K562 (cell line): ENCODE measurements at regions not wholly inside any gene's neighbourhood (a gene's known extent, or its start where the extent isn't known, plus 50 kb on each side); places are given as distances from the start of the nearest gene placed in this dataset.

ENCODE experiments used
- ATAC-seq: fragments of 200-7000 bp; cut with Tn5 transposase; 3 replicates; pipeline ENCODE4 v1.9.1; 2020; ENCODE audit warnings: moderate library complexity
- BruUV-seq: library from RNA; stranded (reverse); fragments of 400-500 nt; replicated peaks from 2 replicates; lab custom pipeline; 2021; lab: Mats Ljungman, UMichigan
- CTCF ChIA-PET: fragments of 300-600 bp; formaldehyde crosslinking; extraction: SDS; loops from one replicate; lab custom pipeline; 2021; ENCODE audit warnings: low intra/inter-chr PET ratio; lab: Yijun Ruan, JAX
- POLR2A ChIA-PET: fragments of 300-600, 350-650 bp; sonication (Branson Sonifier 250); formaldehyde crosslinking; extraction: SDS; loops from one replicate; lab custom pipeline; 2021; ENCODE audit warnings: antibody characterized with exemption, inconsistent platforms; lab: Yijun Ruan, JAX
- DNase-seq, 4 experiments: peaks; one replicate each; pipeline versions ENCODE4 v3.0.0 to v3.0.0-alpha.2; 2011 to 2018; ENCODE audit warnings: low spot score in 3 of 4, mixed read lengths in 3 of 4; ENCODE audit errors: extremely low read depth in 1 of 4
- FAIRE-seq: peaks from 2 replicates; lab custom pipeline; 2011; peaks lifted over from hg19 to GRCh38; lab: Jason Lieb, UNC
- H2AFZ ChIP-seq: 2 replicates; pipeline ENCODE4 v1.6.0; 2011; ENCODE audit warnings: low read depth, low read length, control low read depth, inconsistent platforms
- H3K27ac ChIP-seq: fragments of 200-600 bp; 3 replicates; pipeline ENCODE4 v1.8.0; 2011; ENCODE audit warnings: low read depth, mild to moderate bottlenecking, control low read depth, inconsistent platforms, low read length, moderate library complexity, mixed read lengths; ENCODE audit errors: extremely low read depth
- H3K27me3 ChIP-seq, 2 experiments: fragments of 300-600 bp in 1 of 2; 2 replicates in 1 of 2; 3 replicates in 1 of 2; pipeline versions ENCODE4 v1.6.0 to v1.8.0; 2011; ENCODE audit warnings: inconsistent platforms in 2 of 2, low read length in 2 of 2, mild to moderate bottlenecking in 1 of 2, mixed read lengths in 1 of 2, moderate library complexity in 1 of 2; ENCODE audit not compliant: control insufficient read depth in 2 of 2, insufficient read depth in 2 of 2
- H3K36me3 ChIP-seq: fragments of 300-600 bp; 3 replicates; pipeline ENCODE4 v1.8.0; 2011; ENCODE audit warnings: mild to moderate bottlenecking, low read length, inconsistent platforms; ENCODE audit not compliant: control insufficient read depth, insufficient read depth
- H3K4me1 ChIP-seq, 2 experiments: fragments of 200-600 bp in 1 of 2; replicated peaks in 1 of 2; 2 replicates in 1 of 2; 3 replicates in 1 of 2; pipeline versions ENCODE4 v1.5.1 to v1.8.0; 2011; ENCODE audit warnings: inconsistent platforms in 2 of 2, low read length in 2 of 2, mild to moderate bottlenecking in 1 of 2, mixed read lengths in 1 of 2, moderate library complexity in 1 of 2; ENCODE audit not compliant: control insufficient read depth in 2 of 2, insufficient read depth in 2 of 2
- H3K4me2 ChIP-seq: 2 replicates; pipeline ENCODE4 v1.6.1; 2011; ENCODE audit warnings: low read length, control low read depth, inconsistent platforms, mixed read lengths; ENCODE audit not compliant: insufficient read depth
- H3K4me3 ChIP-seq: fragments of 200-600 bp; sonication (generic), shearing (Covaris generic); 2 replicates; pipeline ENCODE4 v1.5.1; 2016; ENCODE audit warnings: control low read depth, inconsistent platforms
- H3K79me2 ChIP-seq: fragments of 200-600 bp; 3 replicates; pipeline ENCODE4 v1.8.0; 2011; ENCODE audit warnings: low read length, inconsistent platforms; ENCODE audit not compliant: control insufficient read depth, insufficient read depth
- H3K9ac ChIP-seq, 2 experiments: 2 replicates each; pipeline versions ENCODE4 v1.6.0 to v1.6.1; 2011; ENCODE audit warnings: low read depth in 2 of 2, low read length in 2 of 2, control low read depth in 1 of 2, inconsistent platforms in 1 of 2, mild to moderate bottlenecking in 1 of 2, mixed read lengths in 1 of 2; ENCODE audit not compliant: insufficient read depth in 1 of 2
- H3K9me1 ChIP-seq: one replicate; pipeline ENCODE4 v1.6.0; 2011; ENCODE audit warnings: inconsistent platforms, mild to moderate bottlenecking, low read length, moderate library complexity; ENCODE audit not compliant: control insufficient read depth, insufficient read depth
- H3K9me3 ChIP-seq: replicated peaks from 2 replicates; pipeline ENCODE4 v1.5.1; 2011; ENCODE audit warnings: low read depth, low read length, inconsistent platforms; ENCODE audit not compliant: control insufficient read depth, insufficient read depth
- H4K20me1 ChIP-seq: replicated peaks from 2 replicates; pipeline ENCODE4 v1.6.1; 2011; ENCODE audit warnings: low read length, inconsistent platforms, mixed read lengths; ENCODE audit not compliant: control insufficient read depth, insufficient read depth
- DIDO1 ChIP-seq: fragments of 450-650 bp; IDR thresholded peaks from 2 replicates; pipeline ENCODE4 v1.6.1; 2016; ENCODE audit warnings: low read depth, missing biosample characterization, missing genetic modification characterization
- MBD2 ChIP-seq: sonication (generic); IDR thresholded peaks from 2 replicates; pipeline ENCODE4 v1.6.1; 2016; ENCODE audit warnings: low read depth, borderline replicate concordance
- MLLT1 ChIP-seq, 2 experiments: fragments of 450-650 bp; IDR thresholded peaks; 2 replicates each; pipeline ENCODE4 v1.6.1; 2016
- RBM14 ChIP-seq: fragments of 200-400 bp; formaldehyde crosslinking; IDR thresholded peaks from 2 replicates; pipeline ENCODE4 v1.6.1; 2018; ENCODE audit warnings: low read depth, mild to moderate bottlenecking, low read length, moderate library complexity, borderline replicate concordance; ENCODE audit not compliant: insufficient read depth
- RBM17 ChIP-seq: fragments of 200-400 bp; formaldehyde crosslinking; IDR thresholded peaks from 2 replicates; pipeline ENCODE4 v1.6.1; 2017; ENCODE audit warnings: low read depth, mild to moderate bottlenecking, low read length, borderline replicate concordance
- TARDBP ChIP-seq: fragments of 450-650 bp; IDR thresholded peaks from 2 replicates; pipeline ENCODE4 v1.6.1; 2016
- TRIM24 ChIP-seq, 2 experiments: fragments of 450-650 bp; IDR thresholded peaks; 2 replicates each; pipeline ENCODE4 v1.6.1; 2016
- ZEB2 ChIP-seq: fragments of 450-650 bp; IDR thresholded peaks from 2 replicates; pipeline ENCODE4 v1.6.1; 2016
- ZFPM2 ChIP-seq: fragments of 250-450 bp; sonication (Bioruptor Pico); IDR thresholded peaks from 2 replicates; pipeline ENCODE4 v1.5.1; 2022; ENCODE audit warnings: mild to moderate bottlenecking
- ZNF224 ChIP-seq: sonication (generic); formaldehyde crosslinking; IDR thresholded peaks from 2 replicates; pipeline ENCODE4 v1.8.0; 2022; ENCODE audit warnings: mild to moderate bottlenecking, missing genetic modification reagents
- ZNF445 ChIP-seq: fragments of 250-450 bp; sonication (Bioruptor Pico); IDR thresholded peaks from 2 replicates; pipeline ENCODE4 v1.4.0; 2020; ENCODE audit warnings: low read depth, mild to moderate bottlenecking, moderate library complexity
- ZNF583 ChIP-seq: fragments of 250-450 bp; sonication (Bioruptor Pico); IDR thresholded peaks from 2 replicates; pipeline ENCODE4 v1.4.0; 2020
- ZZZ3 ChIP-seq: fragments of 450-650 bp; IDR thresholded peaks from 2 replicates; pipeline ENCODE4 v1.6.1; 2016; ENCODE audit warnings: antibody characterized with exemption, mild to moderate bottlenecking, moderate library complexity
- WGBS: fragments of 100-300 bp; shearing (Covaris generic); methylation state at CpG from one replicate; pipeline ENCODE4 v1.1.6; 2016; ENCODE audit warnings: low coverage, mixed read lengths; ENCODE audit not compliant: insufficient coverage; ENCODE audit errors: missing lambda C conversion rate; 5-methylcytosine and 5-hydroxymethylcytosine counted together
- in situ Hi-C: fragments of 300-500 bp; cut with MboI; formaldehyde crosslinking; loops from 4 replicates; pipeline ENCODE4 v1.15.0; 2018; ENCODE audit warnings: inconsistent platforms, mixed read lengths
- intact Hi-C: fragments of 100-400 bp; cut with micrococcal nuclease; formaldehyde crosslinking; loops from 2 replicates; pipeline ENCODE4 v1.14.2; 2022

- H3K4me1 ChIP-seq = no peaks in the 10 kb centered on the region
- intact Hi-C loops = no loop called here
- H3K9me3 ChIP-seq = no peaks in the 10 kb centered on the region
- no peak for TF ChIP-seq DIDO1 (tag)
- no peak for TF ChIP-seq ZEB2
- TF ChIP-seq ZFPM2 (CRISPR knock-in tag) = no peak
- TF ChIP-seq MLLT1 (IDR thresholded peaks at IDR 0.05) = no peak
- TF ChIP-seq TARDBP = no peak
- TF ChIP-seq ZZZ3 = no peak
- no peaks in the 10 kb centered on the region for H3K36me3 ChIP-seq
- H3K79me2 ChIP-seq = no peaks in the 10 kb centered on the region
- H3K9me1 ChIP-seq = no peaks in the 10 kb centered on the region
- 1% methylated on average over 6 of the region's 6 CpGs for WGBS
- ATAC-seq (no peak), FAIRE-seq (no peak), DNase-seq (no peak)
- in situ Hi-C loops = no loop called here
- no peak overlapping the region for H3K27ac ChIP-seq
- CTCF ChIA-PET = no interaction called here
- POLR2A ChIA-PET = no interaction called here
- no peak overlapping the region for H2AFZ ChIP-seq
- no peak overlapping the region for H3K9ac ChIP-seq
- no TSS peak for BruUV-seq
- H4K20me1 ChIP-seq = no peaks in the 10 kb centered on the region
- H3K4me2 ChIP-seq = no peak overlapping the region
- H3K27me3 ChIP-seq = no peaks in the 10 kb centered on the region
- H3K4me3 ChIP-seq = no peak overlapping the region
Measured at GRCh38 chr4:162732876-162733275, 433.8 kb downstream of the NAF1 start.

- in situ Hi-C loops = no loop called here
- Histone ChIP-seq H3K27me3 (no peaks in the 10 kb centered on the region), H3K9me3 (no peaks in the 10 kb centered on the region), H3K9ac (no peak overlapping the region), H4K20me1 (no peaks in the 10 kb centered on the region), H3K36me3 (no peaks in the 10 kb centered on the region), H3K79me2 (no peaks in the 10 kb centered on the region), H3K27ac (no peak overlapping the region), H3K4me3 (no peak overlapping the region), H3K9me1 (no peaks in the 10 kb centered on the region), H3K4me2 (no peak overlapping the region), H3K4me1 (no peaks in the 10 kb centered on the region), H2AFZ (no peak overlapping the region)
- intact Hi-C loops = no loop called here
- no TSS peak for BruUV-seq
- FAIRE-seq (no peak), DNase-seq (no peak), ATAC-seq (no peak)
- ChIA-PET POLR2A (no interaction called here), CTCF (no interaction called here)
- TF ChIP-seq ZNF445 (CRISPR knock-in tag) = no peak
- TF ChIP-seq ZNF224 (CRISPR knock-in tag) = no peak
- no peak for TF ChIP-seq ZNF583 (CRISPR knock-in tag)
- TF ChIP-seq MBD2 = no peak
- no peak for TF ChIP-seq RBM17
- TF ChIP-seq TRIM24 (IDR thresholded peaks at IDR 0.05) = no peak
- TF ChIP-seq RBM14 = no peak
Measured at GRCh38 chr4:162727766-162728165, 438.9 kb downstream of the NAF1 start.
